DMS53 treated with DMSO at 0.1 percent for 48 hours (cell line): ENCODE measurements at regions not wholly inside any gene's neighbourhood (a gene's known extent, or its start where the extent isn't known, plus 50 kb on each side); places are given as distances from the start of the nearest gene placed in this dataset.
"Not testable (repeated sequence)": the region's sequence is repeated elsewhere in the genome, so short reads cannot be mapped to it uniquely, and the experiment has no call there.

Source experiments
- DNase-seq: peaks from one replicate; lab custom pipeline; 2025; ENCODE audit not compliant: unreplicated experiment; lab: John Stamatoyannopoulos, UW

GRCh38 chr2:95725677-95726076, 133.9 kb downstream of the TRIM43 start:
- DNase-seq = not testable (repeated sequence)

GRCh38 chr2:95727420-95727819, 135.6 kb downstream of the TRIM43 start:
- DNase-seq = not testable (repeated sequence)

GRCh38 chr2:95728878-95729596, 137.2 kb downstream of the TRIM43 start:
- DNase-seq = peak; percentile 96

GRCh38 chr2:95729597-95729955, 137.8 kb downstream of the TRIM43 start:
- no peak for DNase-seq

GRCh38 chr2:95730813-95731212, 139.0 kb downstream of the TRIM43 start:
- no peak for DNase-seq

GRCh38 chr2:95734976-95735890, 143.4 kb downstream of the TRIM43 start:
- DNase-seq = no peak

GRCh38 chr2:95738301-95738700, 146.5 kb downstream of the TRIM43 start:
- DNase-seq = no peak

- DNase-seq = not testable (repeated sequence)
Measured at GRCh38 chr2:95752126-95752525, 160.3 kb downstream of the TRIM43 start.

GRCh38 chr2:95753812-95754211, 162.0 kb downstream of the TRIM43 start:
- DNase-seq = not testable (repeated sequence)

GRCh38 chr2:95754213-95754612, 162.4 kb downstream of the TRIM43 start:
- not testable (repeated sequence) for DNase-seq

GRCh38 chr2:95754819-95755563, 163.2 kb downstream of the TRIM43 start:
- not testable (repeated sequence) for DNase-seq

GRCh38 chr2:95755956-95756669, 164.3 kb downstream of the TRIM43 start:
- DNase-seq = not testable (repeated sequence)

GRCh38 chr2:95757988-95758387, 166.2 kb downstream of the TRIM43 start:
- no peak for DNase-seq

- no peak for DNase-seq
Measured at GRCh38 chr2:95759481-95760246, 167.9 kb downstream of the TRIM43 start.

GRCh38 chr2:95760806-95761525, 169.2 kb downstream of the TRIM43 start:
- DNase-seq = no peak

- DNase-seq = no peak
Measured at GRCh38 chr2:95761556-95761955, 169.8 kb downstream of the TRIM43 start.

- not testable (repeated sequence) for DNase-seq
Measured at GRCh38 chr2:95762023-95763021, 170.5 kb downstream of the TRIM43 start.

- DNase-seq = not testable (repeated sequence)
Measured at GRCh38 chr2:95763074-95763473, 171.3 kb downstream of the TRIM43 start.
